Inflammatory macrophage (primary cell): ENCODE measurements at regions not wholly inside any gene's neighbourhood (a gene's known extent, or its start where the extent isn't known, plus 50 kb on each side); places are given as distances from the start of the nearest gene placed in this dataset.
"Not testable (repeated sequence)": the region's sequence is repeated elsewhere in the genome, so short reads cannot be mapped to it uniquely, and the experiment has no call there.

Experiments
- DNase-seq, 2 donors: peaks; one replicate each; pipeline ENCODE4 v3.0.0-alpha.2; 2020 to 2022

DNA sequence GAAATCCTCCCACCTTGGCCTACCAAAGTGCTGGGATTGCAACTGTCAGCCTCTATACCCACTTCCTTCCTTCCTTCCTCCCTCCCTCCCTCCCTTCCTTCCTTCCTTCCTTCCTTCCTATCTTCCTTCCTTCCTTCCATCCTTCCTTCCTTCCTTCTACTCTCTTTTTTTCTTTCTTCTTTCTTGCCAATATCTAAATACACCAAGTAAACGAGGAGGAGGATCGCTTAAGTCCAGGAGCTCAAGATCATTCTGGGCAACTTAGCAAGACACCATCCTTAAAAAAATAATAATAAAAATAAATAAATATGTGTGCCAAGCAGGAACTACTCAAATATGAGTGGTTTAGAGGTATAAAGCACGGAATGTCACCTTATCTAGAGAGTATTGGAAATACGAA is 249.4 kb upstream of the TRIB2 start:
- no peak for DNase-seq

DNA sequence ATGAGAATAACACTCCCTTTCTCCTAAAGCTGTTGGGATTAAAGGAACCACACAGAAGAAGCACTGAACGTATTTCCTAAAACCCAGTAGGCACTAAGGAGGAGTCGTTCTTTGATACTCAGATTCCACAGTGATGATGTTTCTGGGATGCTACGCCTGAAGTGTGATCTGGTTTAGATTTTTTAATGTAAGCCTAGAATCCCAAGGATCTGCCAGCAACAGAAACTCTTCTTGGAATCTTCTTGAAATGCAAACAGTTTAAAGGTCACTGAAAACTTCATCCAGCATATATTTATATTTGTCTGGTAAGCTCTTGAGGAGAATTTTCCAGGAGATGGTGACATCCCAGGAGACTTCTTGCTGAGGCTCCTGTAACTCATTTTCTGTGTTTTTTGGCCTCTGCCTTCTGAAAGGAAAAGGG is 247.6 kb upstream of the TRIB2 start:
- DNase-seq, result no peak

DNA sequence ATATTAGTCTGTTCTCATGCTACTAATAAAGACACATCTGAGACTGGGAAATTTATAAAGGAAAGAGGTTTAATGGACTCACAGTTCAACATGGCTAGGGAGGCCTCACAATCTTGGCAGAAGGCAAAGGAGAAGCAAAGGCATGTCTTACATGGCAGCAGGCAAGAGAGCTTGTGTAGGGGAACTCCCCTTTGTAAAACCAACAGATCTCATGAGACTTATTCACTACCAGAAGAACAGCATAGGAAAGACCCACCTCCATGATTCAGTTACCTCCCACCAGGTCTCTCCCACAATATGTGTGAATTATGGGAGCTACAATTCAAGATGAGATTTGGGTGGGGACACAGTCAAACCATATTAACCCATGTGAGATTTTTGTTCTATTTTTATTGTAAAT is 244.5 kb upstream of the TRIB2 start:
- DNase-seq, result not testable (repeated sequence)

DNA sequence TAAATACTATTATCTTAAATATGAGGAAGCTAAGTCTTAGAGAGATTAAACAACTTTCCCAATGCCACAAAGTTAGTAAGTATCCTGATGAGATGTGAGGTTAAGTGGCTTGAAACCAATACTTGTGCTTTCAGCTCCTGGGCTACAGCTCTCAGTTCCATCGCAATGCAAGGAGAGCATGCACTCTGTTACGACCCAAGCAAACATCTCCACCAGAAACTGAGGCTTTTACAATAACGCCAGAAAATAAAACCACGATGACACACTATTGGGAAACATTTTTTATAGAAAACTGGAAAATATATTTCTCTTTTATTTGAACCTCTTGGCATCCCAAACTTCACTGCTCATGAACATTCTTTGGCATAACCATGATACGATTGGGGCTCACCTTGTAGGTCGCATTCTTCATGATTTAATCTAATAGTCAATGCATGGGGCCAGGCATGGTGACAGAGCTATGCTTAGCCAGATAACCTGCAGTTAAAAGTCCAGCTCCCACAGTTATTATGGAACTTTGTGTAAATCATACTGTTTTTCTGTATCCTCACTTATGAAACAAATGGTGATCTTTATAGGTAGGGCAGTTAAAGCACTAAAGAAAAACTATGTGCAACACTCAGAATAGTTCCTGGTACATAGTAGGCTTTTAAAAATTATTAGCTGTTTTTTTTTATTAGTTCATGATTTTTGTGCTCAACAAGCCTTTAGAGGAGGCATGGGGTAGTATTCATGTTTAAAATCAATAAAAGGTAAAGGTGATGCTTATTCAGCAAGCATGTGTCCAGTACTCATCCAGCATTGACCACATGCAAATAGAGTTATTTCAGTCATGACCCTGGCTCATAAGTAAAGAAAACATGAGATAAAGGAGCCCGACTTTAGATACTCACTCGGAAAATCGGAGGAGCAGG is 238.3 kb upstream of the TRIB2 start:
- no peak for DNase-seq

DNA sequence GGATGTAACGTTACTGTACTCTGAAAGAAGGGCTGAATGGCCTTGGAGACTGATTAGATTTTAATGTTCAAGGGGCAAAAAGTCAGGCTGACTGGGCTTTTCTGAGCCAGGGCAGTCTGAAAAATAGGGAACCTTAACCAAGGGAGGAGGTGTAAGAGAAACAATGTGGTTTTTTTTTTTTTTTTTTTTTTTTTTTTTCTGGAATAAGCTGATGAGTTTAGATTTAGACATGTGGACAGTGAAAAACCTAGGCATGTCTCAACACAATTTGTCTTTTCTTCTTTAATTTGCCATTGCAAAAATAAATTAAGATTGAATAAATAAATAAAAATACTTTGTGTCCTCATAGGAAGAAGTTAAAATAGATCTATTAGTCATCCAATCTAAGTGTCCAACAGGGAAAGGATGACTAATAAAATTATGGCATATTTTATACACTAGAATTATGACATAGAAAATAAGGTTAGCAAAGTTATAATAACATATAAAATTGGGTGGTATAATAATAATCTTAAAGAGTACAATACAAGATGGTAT is 237.6 kb upstream of the TRIB2 start:
- DNase-seq, result peak; percentile 53 to 66

DNA sequence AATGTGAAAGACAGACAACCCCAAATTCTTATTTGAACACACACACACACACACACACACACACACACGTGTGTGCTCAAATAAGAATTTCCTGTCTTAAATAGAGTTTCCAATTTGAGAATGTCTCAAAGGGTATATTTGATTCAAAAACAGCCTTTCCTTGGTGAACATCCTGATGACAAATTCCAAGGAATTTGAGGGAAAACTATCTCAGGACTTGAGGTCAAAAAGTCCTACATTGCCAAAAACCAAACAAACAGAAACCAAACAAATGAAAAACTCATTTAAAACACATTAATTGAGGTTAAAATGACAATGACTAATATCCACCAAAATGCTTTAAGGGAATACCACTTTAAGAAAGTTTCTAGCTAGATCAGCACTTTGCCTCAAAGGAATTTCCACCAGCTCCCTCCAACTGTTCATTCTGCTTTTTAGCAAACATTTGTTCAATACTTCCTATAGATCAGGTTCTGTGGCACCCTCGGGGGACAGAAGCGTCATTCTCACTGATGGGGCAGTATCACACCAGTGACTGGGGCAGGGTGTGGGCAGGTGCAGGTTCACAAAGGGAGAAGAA is 232.1 kb upstream of the TRIB2 start:
- no peak for DNase-seq

DNA sequence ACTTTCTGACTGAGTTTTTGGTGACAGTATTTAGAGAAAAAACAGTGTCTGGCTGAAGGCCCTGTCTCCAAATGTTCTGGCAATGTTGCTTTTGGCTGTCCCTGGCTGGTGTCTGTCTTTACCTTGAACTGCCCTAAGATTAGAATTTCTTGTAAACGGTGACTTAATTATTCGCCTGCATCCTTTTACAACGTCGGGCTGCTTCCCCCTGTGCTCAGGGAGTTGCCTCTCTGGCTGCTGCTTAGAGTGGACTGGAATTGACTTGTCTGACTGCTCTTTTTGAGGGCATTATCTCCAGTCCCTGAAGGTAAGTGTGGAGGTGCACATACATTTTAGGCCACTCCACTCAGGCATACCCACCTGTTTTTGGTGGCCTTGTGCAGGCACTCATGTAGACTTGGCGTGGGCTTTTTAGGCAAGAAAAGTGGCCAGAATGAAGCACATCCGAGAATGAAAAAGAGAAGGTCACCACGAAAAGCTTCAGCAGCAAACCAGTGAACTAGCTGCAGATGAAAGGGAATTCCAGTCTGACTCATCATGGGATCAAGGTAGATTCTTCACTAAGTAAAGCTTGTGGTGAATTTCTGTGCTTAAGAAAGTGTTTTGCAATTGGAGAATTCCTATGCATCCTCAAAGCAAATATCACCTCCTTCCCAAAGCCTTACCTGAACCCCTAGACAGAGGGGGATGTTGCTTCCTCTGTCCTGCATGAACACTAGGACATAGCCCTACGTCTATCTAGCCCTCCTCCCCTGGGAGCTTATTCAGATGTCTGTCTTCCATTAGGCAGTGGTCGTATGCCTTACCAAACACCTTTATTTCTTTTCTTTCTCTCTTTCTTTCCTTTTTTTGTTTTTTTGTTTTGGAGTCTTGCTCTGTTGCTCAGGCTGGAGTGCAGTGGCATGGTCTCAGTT is 230.3 kb upstream of the TRIB2 start:
- DNase-seq, result no peak

DNA sequence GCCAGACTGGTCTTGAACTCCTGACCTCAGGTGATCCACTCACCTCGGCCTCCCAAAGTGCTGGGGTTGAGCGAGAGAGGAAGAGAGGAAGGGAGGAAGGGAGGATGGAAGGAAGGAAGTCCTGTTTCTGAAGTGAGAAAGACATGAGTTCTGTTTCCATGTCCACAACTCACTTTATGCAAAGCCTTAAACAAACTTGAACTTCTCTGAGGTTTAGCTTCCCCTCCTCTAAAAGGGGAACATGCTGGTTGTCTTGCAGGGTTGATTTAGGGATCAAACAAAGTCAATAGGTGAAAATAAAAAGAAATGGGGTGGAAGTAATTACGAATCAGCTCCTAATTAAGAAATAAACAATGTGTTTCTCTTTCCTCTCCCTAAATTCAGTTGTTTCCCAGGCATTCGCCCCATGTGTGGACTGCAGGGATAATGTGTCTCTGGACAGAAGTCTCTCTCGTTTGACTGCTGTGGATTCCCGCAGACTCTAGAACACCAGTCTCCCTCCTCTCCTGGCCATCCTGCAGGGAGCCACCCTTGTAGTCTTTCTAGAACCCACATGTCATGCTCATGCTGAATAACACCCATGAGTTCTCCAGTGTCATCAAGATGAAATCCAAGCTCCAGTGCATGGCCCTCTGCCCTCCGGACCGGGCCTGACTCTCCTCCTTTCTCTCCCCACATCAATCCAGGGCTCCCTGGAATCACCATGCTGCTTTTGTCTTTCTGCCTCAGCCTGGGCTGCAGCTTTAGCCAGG is 229.3 kb upstream of the TRIB2 start:
- peak; percentile 28 to 49 for DNase-seq

DNA sequence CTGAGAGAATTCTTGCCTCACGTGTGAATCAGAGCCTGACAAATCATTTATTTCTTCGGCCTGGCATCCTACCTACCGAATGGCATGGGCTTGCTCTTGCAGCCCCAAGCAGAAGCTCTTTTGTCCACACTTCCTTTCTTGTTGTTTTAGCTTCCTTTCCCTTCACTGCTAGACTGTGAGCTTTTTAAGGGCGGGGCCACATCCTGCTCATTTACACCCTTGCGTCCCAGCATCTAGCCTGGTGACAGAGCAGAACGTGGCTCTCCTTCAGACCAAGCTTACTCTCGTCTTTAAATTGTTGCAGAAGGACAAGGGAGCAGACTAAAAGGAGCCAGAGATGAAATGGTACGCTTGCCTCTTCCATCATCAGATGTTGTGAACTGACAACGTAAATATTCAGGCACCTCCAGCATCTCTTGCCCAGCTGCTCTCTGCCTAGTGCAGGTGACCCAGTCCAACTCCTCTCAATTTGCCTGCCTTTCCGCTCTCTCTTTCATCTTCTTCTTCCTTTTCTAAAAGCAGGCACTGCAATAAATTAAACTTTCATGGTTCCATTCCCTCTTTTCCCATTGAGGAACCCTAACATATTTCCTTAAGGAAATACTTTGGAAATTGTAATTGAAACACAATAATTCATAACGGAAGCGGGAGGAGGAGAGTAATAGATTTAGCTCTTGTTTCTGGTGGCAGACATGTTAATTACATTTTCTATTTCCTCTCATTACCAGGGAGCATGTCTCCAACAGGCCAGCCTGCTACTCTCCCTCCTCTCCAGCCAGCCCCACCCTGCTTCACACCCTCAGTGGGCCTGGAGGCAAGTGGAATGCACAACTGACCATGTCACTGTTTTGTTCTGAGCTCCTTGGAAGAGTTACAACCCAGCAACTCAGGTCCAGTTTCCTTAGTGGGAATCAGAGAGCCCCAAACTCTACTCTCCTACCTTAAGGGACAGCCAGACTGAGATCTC is 228.1 kb upstream of the TRIB2 start:
- peak in 1 of 2 donors; percentile 33 for DNase-seq

DNA sequence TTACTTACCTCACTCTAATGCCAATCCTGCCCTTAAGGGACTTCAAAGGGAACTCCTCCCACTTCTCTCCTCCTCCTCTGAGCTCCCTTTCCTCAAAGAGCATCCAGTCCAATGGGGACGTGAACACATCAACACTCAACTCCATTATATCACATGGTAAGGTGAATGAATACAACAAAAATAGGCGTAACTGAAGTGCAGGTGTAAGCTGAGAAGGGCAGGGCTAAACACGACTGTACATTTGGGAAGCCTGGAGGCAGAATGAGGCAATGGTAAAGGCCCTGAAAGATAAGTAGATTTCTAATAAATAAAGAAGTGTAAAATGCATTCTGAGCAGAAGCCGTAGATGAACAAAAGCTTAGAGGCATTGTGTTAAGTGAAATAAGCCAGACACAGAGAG is 226.1 kb upstream of the TRIB2 start:
- no peak for DNase-seq

DNA sequence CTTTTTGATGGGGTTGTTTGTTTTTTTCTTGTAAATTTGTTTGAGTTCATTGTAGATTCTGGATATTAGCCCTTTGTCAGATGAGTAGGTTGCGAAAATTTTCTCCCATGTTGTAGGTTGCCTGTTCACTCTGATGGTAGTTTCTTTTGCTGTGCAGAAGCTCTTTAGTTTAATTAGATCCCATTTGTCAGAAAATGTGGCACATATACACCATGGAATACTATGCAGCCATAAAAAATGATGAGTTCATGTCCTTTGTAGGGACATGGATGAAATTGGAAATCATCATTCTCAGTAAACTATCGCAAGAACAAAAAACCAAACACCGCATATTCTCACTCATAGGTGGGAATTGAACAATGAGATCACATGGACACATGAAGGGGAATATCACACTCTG is 224.4 kb upstream of the TRIB2 start:
- DNase-seq, result not testable (repeated sequence)

DNA sequence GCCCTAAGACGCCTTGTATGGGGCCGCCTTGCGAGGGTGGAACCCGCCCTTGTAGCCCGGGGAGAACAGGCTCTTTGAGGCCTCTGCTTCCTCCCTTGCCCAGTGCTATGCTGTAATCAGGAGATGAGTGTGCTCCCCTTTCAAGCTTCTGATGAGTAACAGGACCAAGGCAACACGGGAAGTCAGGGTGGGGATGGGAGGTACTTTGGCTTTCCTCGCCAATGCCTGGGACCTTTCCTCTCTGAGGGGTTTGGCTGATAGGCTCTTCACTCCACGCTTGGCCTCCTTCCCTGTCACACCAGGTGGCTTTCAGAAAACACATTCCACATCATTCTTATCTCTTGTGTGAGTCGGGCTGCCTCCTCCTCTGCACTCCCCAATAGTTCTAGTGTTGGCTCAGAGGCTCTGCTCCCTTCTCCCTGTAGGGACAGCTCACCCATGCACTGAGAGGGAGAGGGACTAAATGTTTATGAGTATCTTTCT is 223.7 kb upstream of the TRIB2 start:
- peak; percentile 78 to 82 for DNase-seq

DNA sequence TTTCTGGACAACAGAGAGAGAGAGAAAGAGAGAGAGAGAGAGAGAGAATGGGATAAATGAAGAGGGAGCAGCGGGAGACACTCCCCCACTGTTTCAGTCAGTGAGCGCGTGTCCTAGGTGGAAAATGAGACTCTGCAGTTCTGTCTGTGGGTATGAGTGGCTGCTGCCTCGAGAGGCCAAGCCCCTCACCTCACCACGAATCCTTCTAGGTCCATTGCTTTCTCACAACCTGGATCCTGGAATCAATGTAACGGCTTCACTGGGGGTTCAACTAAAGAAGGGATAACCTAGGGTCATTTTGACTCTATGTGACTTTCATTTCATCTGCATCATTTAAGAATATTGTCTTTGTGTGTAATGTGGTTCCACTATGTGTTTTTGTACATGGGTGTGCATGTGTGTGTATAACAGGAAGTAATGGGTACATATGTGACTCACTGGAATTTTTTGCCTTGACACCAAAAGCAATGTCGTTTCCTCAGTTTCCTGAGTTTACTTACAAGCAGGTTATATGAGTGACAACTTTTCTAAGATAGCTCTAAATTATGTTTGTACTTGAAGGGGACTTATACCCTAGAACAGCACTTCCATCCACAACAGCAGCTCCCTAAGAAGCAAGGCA is 221.4 kb upstream of the TRIB2 start:
- DNase-seq, result no peak

DNA sequence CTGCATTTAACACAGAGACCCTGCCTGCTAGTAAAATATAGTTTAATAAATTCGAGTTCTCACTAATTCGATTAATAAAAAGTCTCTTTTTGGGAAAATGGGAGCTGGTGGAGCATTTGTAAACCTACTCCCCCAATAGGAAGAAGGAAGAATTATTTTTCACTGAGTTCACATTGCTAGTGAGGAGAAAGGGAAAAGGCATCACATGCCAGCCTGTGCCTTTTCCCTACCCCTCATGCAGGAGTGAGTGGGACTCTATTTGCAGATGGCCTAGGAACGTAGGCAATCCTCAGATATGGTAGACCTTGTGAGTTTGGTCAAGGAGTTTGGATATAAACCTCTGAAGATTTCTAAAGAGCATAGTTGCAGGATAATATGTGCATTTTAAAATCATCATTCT is 218.4 kb upstream of the TRIB2 start:
- no peak for DNase-seq

DNA sequence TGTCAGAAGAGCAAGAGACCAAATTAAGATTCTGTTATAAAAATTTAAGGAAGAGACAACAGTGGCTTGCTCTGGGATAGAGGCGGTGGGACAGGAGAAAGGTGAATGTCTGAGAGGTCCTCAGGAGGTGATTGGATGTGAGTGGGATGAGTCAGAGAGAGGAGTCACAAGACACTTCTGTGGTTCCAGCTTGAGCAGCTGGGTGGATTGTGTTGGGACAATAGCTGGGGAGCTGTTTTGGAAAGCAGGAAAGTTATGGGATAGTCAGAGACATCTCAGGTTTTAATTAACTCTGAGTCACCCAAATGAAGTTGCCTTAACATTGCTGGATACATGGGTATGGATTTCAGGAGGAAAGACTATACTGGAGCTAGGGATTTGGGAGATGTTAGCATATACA is 218.0 kb upstream of the TRIB2 start:
- DNase-seq, result no peak

DNA sequence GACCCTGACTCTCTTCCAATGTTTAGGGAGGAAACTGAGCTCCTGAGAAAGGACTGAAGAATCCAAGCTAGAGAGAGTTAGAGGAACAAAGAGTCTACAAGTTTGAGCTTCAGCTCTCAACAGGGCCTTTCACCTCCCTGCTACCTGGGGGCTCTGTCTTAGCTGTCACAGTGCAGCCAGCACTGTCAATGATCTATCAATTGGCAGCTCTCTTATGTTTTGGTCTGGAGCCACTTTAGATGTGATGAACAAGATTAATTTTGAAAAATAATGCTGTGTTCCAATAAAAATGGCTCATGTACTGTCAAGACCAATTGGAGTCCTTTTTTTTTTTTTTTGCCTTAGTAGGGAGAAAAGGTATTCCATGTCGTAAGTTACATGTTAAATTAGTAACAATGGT is 215.8 kb upstream of the TRIB2 start:
- DNase-seq, result no peak

DNA sequence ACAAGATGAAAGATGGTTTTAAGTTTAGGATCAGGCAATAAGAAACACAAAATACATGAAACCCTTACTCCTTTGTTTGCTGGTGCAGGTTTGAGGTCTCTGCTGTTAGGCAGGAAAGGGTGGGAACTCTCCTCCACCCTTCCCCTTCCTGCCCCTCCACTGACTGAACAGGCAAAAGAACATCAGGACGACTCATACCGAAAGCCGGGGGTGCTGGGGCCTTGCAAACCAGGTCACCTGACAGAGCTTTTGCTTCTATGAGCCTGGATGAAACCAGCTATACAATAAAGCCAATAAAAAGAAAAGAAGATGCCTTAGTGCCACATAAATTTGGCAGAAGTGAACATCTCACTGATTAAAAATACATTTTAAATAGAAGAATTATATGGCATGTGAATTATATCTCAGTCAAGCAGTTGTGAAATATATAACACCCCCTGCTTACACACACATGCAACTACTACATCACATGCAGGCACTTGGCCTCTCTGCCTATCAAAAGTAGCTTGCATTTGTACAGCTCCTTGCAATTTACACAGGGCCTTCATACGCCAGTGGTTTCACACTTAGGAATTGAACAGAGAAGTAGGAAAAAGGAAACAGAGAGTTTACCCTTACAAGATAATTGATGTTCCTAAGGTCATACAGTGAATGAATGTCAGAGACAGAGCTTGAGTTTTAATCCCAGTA is 215.1 kb upstream of the TRIB2 start:
- DNase-seq, result peak; percentile 54 to 61

DNA sequence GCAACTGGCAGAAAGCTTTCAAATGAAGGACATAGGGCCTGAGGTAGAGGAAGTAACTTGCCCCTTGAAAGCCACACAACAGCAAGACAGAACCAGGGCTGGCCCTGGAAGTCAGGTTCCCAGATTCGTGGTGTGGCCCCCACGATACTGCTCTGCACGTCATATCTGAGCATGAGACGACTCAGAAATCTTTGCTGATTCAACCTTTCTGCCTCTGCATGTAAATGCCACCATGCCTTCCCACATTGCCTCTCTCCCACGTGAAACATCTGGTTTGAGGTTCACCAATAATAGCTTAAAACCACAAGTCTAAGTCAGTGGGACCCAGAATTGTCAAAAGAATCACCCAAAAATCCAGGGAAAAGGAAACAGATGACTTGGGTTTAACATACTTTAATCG is 214.0 kb upstream of the TRIB2 start:
- DNase-seq, result peak; percentile 55 to 80

DNA sequence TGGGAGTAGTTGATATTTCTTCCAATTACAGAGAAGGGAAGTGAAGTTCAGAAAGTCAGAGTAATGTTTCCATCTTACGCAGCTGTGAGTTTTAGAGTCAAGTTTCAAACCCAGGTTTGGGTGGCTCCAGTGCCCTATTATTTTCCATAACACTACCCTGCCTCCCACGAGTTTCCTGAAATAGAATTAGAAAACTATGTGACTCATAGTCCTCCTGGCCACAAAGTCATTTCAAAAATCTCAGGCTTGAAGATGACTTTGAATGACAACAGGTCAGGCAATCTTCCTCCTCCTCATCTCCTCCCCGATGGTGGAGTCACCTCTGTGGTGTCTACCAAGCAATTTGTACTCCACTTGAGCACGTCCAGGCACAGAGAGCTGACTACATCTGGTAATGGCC is 212.3 kb upstream of the TRIB2 start:
- DNase-seq, result peak; percentile 56 to 69

DNA sequence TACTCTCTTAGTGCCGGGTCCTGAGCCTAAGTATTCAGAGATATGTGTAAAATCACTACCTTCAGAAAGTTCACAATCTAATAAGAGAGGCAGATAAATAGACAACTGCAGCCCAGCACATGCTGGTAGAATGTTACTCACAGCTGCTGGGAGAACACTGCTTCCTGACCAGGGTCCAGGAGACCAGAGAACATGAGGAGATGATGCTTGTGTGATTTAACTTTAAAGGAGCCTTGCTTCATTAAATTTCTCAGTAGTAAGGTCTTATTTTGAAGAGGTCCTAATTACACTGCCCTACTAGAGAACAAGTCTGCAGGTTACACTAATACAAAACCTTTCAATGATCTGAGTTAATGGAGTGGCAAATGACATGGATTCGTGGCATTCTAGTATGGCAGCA is 209.9 kb upstream of the TRIB2 start:
- DNase-seq, result no peak
